PC-3 (cell line): ENCODE measurements at regions not wholly inside any gene's neighbourhood (a gene's known extent, or its start where the extent isn't known, plus 50 kb on each side); places are given as distances from the start of the nearest gene placed in this dataset.

Experiments
- CTCF ChIP-seq: fragments of 300-600 bp; sonication (generic); conservative IDR thresholded peaks from 2 replicates; pipeline ENCODE4 v1.5.1; 2017; ENCODE audit warnings: antibody characterized with exemption, low read depth, mild to moderate bottlenecking, low read length
- EZH2phosphoT487 ChIP-seq: fragments of 300-600 bp; sonication (generic); IDR thresholded peaks from 2 replicates; pipeline ENCODE4 v1.6.1; 2018; ENCODE audit warnings: mild to moderate bottlenecking, antibody characterized with exemption, low read length, borderline replicate concordance

GRCh38 chr2:237000481-237000880, 85.2 kb upstream of the COPS8 start:
- no peak for TF ChIP-seq CTCF
- no peak for TF ChIP-seq EZH2phosphoT487
